ENCODE measurements at regions not wholly inside any gene's neighbourhood (a gene's known extent, or its start where the extent isn't known, plus 50 kb on each side); places are given as distances from the start of the nearest gene placed in this dataset.

DNA sequence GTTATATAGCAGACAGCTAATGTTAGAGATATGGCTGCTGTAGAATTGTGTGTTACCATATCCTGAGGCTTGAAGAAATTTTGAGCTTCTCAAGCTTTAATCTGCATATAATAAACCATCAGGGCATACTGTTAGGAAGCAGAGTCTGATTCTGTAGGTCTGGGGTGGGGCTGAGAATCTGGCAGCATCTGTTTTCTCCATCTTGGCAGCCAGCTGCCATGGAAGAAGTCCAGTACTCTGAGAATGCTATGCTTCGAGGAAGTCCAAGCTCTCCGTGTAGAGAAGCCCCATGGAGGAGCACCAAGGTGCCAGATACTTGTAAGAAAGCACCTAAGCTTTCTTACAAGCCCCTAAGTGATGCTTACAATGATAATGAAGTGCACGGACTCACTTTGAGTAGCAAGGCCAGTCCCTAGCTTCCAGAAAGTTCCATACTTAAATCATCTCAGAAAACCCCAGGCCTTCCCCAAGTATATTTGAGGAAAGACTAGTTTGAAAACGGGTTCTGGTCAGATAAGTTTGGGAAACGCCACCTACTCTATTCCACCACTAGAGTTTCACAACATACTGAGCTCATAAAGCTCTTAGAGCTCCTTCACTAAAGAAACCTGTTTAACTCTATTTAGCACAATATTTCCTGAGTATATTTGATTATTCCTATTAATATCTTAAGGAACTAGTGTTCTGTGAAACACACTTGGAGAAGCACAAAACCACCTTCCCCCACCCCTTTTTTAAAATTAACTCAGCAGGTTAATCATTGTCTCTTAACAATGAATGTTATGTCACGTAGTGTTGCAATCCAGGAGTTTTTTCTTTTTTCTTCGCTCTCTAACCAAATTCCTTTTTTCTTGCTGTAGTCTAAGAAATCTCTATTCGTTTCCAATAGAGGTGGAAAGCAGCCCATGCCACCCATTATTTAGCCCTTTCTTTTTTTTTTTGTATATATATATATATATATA, 59.9 kb upstream of the RASGRP1 start:
- DNase-seq: peak in 2 of 3 donors; percentile 13 to 43
- Histone ChIP-seq H3K27ac (ENCODE audit: low read depth in 1 of 2, low read length in 1 of 2) (no peak overlapping the region), H3K36me3 (ENCODE audit: control insufficient read depth in 4 of 4, insufficient read depth in 4 of 4, low read length in 4 of 4) (no peaks in the 10 kb centered on the region), H3K4me1 (ENCODE audit: control insufficient read depth in 5 of 5, insufficient read depth in 5 of 5, low read length in 5 of 5) (peaks cover 0 to 6% (median 0%) of the 10 kb centered on the region in 5 donors), H3K27me3 (ENCODE audit: control insufficient read depth in 3 of 3, insufficient read depth in 3 of 3, low read length in 2 of 3) (no peaks in the 10 kb centered on the region), H3K9ac (ENCODE audit: insufficient read depth in 1 of 2, low read length in 2 of 2) (no peak overlapping the region), H3K4me3 (no peak overlapping the region), H3K9me3 (ENCODE audit: control insufficient read depth in 4 of 4, insufficient read depth in 3 of 4, low read length in 3 of 4) (no peaks in the 10 kb centered on the region)
- TF ChIP-seq, protein P1, sequence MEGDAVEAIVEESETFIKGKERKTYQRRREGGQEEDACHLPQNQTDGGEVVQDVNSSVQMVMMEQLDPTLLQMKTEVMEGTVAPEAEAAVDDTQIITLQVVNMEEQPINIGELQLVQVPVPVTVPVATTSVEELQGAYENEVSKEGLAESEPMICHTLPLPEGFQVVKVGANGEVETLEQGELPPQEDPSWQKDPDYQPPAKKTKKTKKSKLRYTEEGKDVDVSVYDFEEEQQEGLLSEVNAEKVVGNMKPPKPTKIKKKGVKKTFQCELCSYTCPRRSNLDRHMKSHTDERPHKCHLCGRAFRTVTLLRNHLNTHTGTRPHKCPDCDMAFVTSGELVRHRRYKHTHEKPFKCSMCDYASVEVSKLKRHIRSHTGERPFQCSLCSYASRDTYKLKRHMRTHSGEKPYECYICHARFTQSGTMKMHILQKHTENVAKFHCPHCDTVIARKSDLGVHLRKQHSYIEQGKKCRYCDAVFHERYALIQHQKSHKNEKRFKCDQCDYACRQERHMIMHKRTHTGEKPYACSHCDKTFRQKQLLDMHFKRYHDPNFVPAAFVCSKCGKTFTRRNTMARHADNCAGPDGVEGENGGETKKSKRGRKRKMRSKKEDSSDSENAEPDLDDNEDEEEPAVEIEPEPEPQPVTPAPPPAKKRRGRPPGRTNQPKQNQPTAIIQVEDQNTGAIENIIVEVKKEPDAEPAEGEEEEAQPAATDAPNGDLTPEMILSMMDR (IDR thresholded peaks at IDR 0.05; ENCODE audit: control extremely low read depth, extremely low read depth): no peak
- WGBS, 2 donors: 49 to 51% methylated on average over 8 of the region's 8 CpGs
- peak; percentile 28 for ATAC-seq (ENCODE audit: insufficient read depth, low FRiP score)

DNA sequence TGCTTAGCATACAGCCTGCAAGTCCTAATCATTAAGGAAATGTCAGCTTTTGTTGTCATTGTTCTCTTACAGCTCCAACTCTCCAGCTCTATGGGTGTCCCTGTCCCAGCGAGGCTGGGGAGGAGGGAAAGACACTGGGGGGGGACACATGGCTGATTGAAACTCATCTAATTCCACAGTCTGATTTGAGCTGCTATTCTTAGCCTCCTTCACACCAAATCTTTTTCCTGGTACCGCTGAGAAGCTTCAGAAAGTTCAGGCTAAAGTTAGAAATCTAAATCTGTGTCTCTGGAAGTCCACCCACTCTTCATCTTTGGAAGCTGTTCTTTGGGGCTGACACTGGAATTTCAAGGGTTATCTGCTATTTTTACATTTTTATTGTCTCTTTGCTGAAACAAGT, 61.3 kb upstream of the RASGRP1 start:
- ATAC-seq (ENCODE audit: insufficient read depth, low FRiP score) (no peak), DNase-seq (no peak)
- no peaks in the 10 kb centered on the region for H3K36me3 ChIP-seq (ENCODE audit: control insufficient read depth in 4 of 4, insufficient read depth in 4 of 4, low read length in 4 of 4)
- H3K4me1 ChIP-seq (ENCODE audit: control insufficient read depth in 5 of 5, insufficient read depth in 5 of 5, low read length in 5 of 5): peaks cover 0 to 6% (median 0%) of the 10 kb centered on the region in 5 donors
- no peak overlapping the region for H3K27ac ChIP-seq (ENCODE audit: low read depth in 1 of 2, low read length in 1 of 2)
- H3K27me3 ChIP-seq (ENCODE audit: control insufficient read depth in 3 of 3, insufficient read depth in 3 of 3, low read length in 2 of 3): no peaks in the 10 kb centered on the region
- no peaks in the 10 kb centered on the region for H3K9me3 ChIP-seq (ENCODE audit: control insufficient read depth in 4 of 4, insufficient read depth in 3 of 4, low read length in 3 of 4)
- TF ChIP-seq, protein P1 (IDR thresholded peaks at IDR 0.05; ENCODE audit: control extremely low read depth, extremely low read depth): no peak
- H3K4me3 ChIP-seq: no peak overlapping the region
- 76 to 92% methylated on average over 2 of the region's 2 CpGs for WGBS, 2 donors
- no peak overlapping the region for H3K9ac ChIP-seq (ENCODE audit: insufficient read depth in 1 of 2, low read length in 2 of 2)

DNA sequence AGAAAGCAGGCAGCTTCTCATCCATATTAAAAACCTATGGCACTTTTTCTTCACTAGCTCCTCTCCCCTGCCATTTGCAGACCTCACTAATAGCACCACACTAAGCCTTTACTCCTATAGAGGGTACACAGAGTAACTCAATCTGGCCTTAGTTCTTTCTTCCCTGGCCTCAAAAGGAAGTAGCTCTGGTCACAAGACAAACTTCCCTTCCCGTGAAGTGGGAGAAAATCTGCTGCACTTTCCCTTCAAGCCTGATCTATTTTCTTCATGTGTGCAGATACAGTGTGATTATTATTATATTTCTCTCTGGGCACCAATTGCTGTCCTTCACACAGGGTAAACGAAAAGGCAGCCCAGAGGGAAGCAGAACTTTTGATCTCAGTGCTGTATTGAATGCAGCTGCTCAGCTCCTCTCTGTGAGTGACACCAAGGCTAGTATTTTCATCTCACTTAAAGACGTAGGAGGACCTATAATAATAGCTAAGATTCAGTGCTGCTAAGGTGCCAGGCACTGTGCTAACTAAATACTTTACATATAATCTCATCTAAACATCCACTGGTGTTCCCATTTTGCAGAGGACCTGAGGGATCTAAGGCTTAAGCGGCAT, 61.9 kb upstream of the RASGRP1 start:
- Histone ChIP-seq H3K9me3 (ENCODE audit: control insufficient read depth in 4 of 4, insufficient read depth in 3 of 4, low read length in 3 of 4) (no peaks in the 10 kb centered on the region), H3K9ac (ENCODE audit: insufficient read depth in 1 of 2, low read length in 2 of 2) (no peak overlapping the region), H3K27me3 (ENCODE audit: control insufficient read depth in 3 of 3, insufficient read depth in 3 of 3, low read length in 2 of 3) (no peaks in the 10 kb centered on the region), H3K36me3 (ENCODE audit: control insufficient read depth in 4 of 4, insufficient read depth in 4 of 4, low read length in 4 of 4) (no peaks in the 10 kb centered on the region), H3K4me3 (no peak overlapping the region), H3K4me1 (ENCODE audit: control insufficient read depth in 5 of 5, insufficient read depth in 5 of 5, low read length in 5 of 5) (peaks cover 0 to 6% (median 0%) of the 10 kb centered on the region in 5 donors), H3K27ac (ENCODE audit: low read depth in 1 of 2, low read length in 1 of 2) (no peak overlapping the region)
- ATAC-seq (ENCODE audit: insufficient read depth, low FRiP score) (no peak), DNase-seq (peak in 1 of 3 donors; percentile 6)
- 45 to 56% methylated on average over 4 of the region's 4 CpGs for WGBS, 2 donors
- TF ChIP-seq, protein P1 (IDR thresholded peaks at IDR 0.05; ENCODE audit: control extremely low read depth, extremely low read depth): no peak
